B cell (primary cell): ENCODE measurements at regions not wholly inside any gene's neighbourhood (a gene's known extent, or its start where the extent isn't known, plus 50 kb on each side); places are given as distances from the start of the nearest gene placed in this dataset.

Source experiments
- ATAC-seq: fragments of 200-7000 bp; cut with Tn5 transposase; one replicate; pipeline ENCODE4 v1.10.0; 2021; ENCODE audit warnings: low read depth, mild to moderate bottlenecking, moderate number of reproducible peaks, moderate library complexity
- CTCF ChIA-PET: fragments of 350-600 bp; sonication (Branson Sonifier 250); formaldehyde crosslinking; loops from one replicate; lab custom pipeline; 2021; ENCODE audit warnings: antibody characterized with exemption, inconsistent platforms; lab: Charles Lee
- POLR2A ChIA-PET: fragments of 350-600 bp; sonication (Branson Sonifier 250); formaldehyde crosslinking; loops from one replicate; lab custom pipeline; 2021; ENCODE audit warnings: antibody characterized with exemption; lab: Charles Lee
- DNase-seq: peaks from one replicate; pipeline ENCODE4 v3.0.0; 2013
- H2AFZ ChIP-seq: 2 replicates; pipeline ENCODE4 v1.6.1; 2012; ENCODE audit warnings: mild to moderate bottlenecking, low read depth, low read length; ENCODE audit not compliant: insufficient read depth, poor library complexity, severe bottlenecking
- H3K27ac ChIP-seq, 2 donors: 1 replicate in 1 of 2; 2 replicates in 1 of 2; pipeline ENCODE4 v1.5.1; 2012 to 2013; ENCODE audit warnings: low read length in 2 of 2, mild to moderate bottlenecking in 2 of 2, moderate library complexity in 1 of 2
- H3K27me3 ChIP-seq, 4 experiments: fragments of 200-600 bp in 1 of 4; sonication (generic) in 1 of 4; replicated peaks in 1 of 4; 1 replicate in 2 of 4; 2 replicates in 2 of 4; pipeline versions ENCODE4 v1.6.1 to v1.7.0; 2013 to 2016; ENCODE audit warnings: low read length in 3 of 4, mild to moderate bottlenecking in 2 of 4, mixed read lengths in 1 of 4, moderate library complexity in 1 of 4; ENCODE audit not compliant: insufficient read depth in 4 of 4, control insufficient read depth in 3 of 4; ENCODE audit errors: control extremely low read depth in 1 of 4
- H3K36me3 ChIP-seq, 2 experiments: replicated peaks in 1 of 2; 1 replicate in 1 of 2; 2 replicates in 1 of 2; pipeline versions ENCODE4 v1.6.1 to v1.7.1; 2013; ENCODE audit warnings: low read length in 1 of 2; ENCODE audit not compliant: insufficient read depth in 2 of 2, control insufficient read depth in 1 of 2; ENCODE audit errors: control extremely low read depth in 1 of 2, extremely low read depth in 1 of 2
- H3K4me1 ChIP-seq, 2 donors: fragments of 200-600 bp in 1 of 2; sonication (generic) in 1 of 2; 1 replicate in 1 of 2; 2 replicates in 1 of 2; pipeline versions ENCODE4 v1.5.1 to v1.6.1; 2013 to 2017; ENCODE audit warnings: low read length in 2 of 2; ENCODE audit not compliant: control insufficient read depth in 2 of 2, insufficient read depth in 2 of 2
- H3K4me2 ChIP-seq: replicated peaks from 2 replicates; pipeline ENCODE3; 2012; ENCODE audit warnings: mild to moderate bottlenecking, low read depth, low read length; ENCODE audit not compliant: poor library complexity, severe bottlenecking
- H3K4me3 ChIP-seq, 5 experiments: fragments of 200-600 bp in 1 of 5; sonication (generic) in 1 of 5; 1 replicate in 3 of 5; 2 replicates in 2 of 5; pipeline versions ENCODE4 v1.5.1 to v1.7.0; 2011 to 2016; ENCODE audit warnings: low read length in 4 of 5, mild to moderate bottlenecking in 4 of 5, low read depth in 2 of 5, control low read depth in 1 of 5, moderate library complexity in 1 of 5; ENCODE audit not compliant: insufficient read depth in 1 of 5; ENCODE audit errors: control extremely low read depth in 1 of 5, extremely low read depth in 1 of 5
- H3K79me2 ChIP-seq: fragments of 200-600 bp; sonication (generic); one replicate; pipeline ENCODE4 v1.6.0; 2016; ENCODE audit warnings: low read length; ENCODE audit not compliant: control insufficient read depth, insufficient read depth
- H3K9ac ChIP-seq: fragments of 200-600 bp; sonication (generic); 2 replicates; pipeline ENCODE4 v1.6.1; 2017; ENCODE audit warnings: mild to moderate bottlenecking, low read length, moderate library complexity
- H3K9me3 ChIP-seq, 3 donors: one replicate each; pipeline versions ENCODE4 v1.6.1 to v1.7.1; 2013; ENCODE audit warnings: low read length in 2 of 3; ENCODE audit not compliant: control insufficient read depth in 2 of 3, insufficient read depth in 1 of 3; ENCODE audit errors: control extremely low read depth in 1 of 3
- H4K20me1 ChIP-seq: 2 replicates; pipeline ENCODE4 v1.6.0; 2012; ENCODE audit warnings: mild to moderate bottlenecking, low read length; ENCODE audit not compliant: insufficient read depth, control insufficient read depth, poor library complexity, severe bottlenecking
- H3K27ac Mint-ChIP-seq: one replicate; pipeline ENCODE4 v1.8.0; 2021; ENCODE audit warnings: mixed read lengths
- H3K27me3 Mint-ChIP-seq: one replicate; pipeline ENCODE4 v1.8.0; 2021; ENCODE audit warnings: mixed read lengths
- H3K4me1 Mint-ChIP-seq: one replicate; pipeline ENCODE4 v1.8.0; 2021; ENCODE audit warnings: mixed read lengths
- H3K4me3 Mint-ChIP-seq: one replicate; pipeline ENCODE4 v1.8.0; 2021; ENCODE audit warnings: mixed read lengths
- H3K9me3 Mint-ChIP-seq: one replicate; pipeline ENCODE4 v1.8.0; 2022; ENCODE audit warnings: mixed read lengths; ENCODE audit not compliant: insufficient read depth
- CTCF ChIP-seq: fragments of 200-600 bp; IDR thresholded peaks from one replicate; pipeline ENCODE4 v1.8.0; 2022; ENCODE audit warnings: antibody characterized with exemption, mild to moderate bottlenecking
- EZH2 ChIP-seq: IDR thresholded peaks from 2 replicates; pipeline ENCODE4 v1.6.1; 2012; ENCODE audit warnings: borderline replicate concordance, low read depth, mild to moderate bottlenecking, moderate library complexity, low read length; ENCODE audit not compliant: insufficient read depth, poor library complexity, severe bottlenecking
- WGBS: methylation state at CpG from one replicate; pipeline ENCODE4 v1.1.5; 2013; ENCODE audit warnings: missing lambda C conversion rate; ENCODE audit not compliant: insufficient coverage; 5-methylcytosine and 5-hydroxymethylcytosine counted together
- intact Hi-C: fragments of 100-400 bp; cut with micrococcal nuclease; formaldehyde crosslinking; loops from one replicate; pipeline ENCODE4 v1.10.0; 2022

DNA sequence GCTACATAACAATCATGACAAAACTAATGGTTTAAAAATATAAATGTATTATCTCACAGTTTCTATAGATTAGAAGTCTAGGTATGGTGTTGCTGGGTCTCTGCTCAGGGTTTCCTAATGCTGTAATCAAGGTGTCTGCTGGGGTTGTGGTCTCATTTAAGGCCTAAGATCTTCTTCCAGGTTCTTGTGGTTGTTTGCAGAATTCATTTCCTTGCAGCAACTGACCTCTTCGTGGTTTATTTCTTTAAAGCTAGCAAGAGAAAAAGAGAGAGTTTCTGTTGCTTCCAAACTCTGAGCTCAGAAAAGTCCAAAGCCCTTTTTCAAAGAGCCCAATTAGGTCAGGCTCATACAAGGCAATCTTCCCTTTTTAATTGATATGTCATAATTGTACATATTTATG is 452.7 kb upstream of the CCDC179 start:
- ATAC-seq (no peak), DNase-seq (no peak)
- Histone ChIP-seq H2AFZ (no peak overlapping the region), H3K9ac (no peak overlapping the region), H3K4me3 (no peak overlapping the region), H3K9me3 (no peaks in the 10 kb centered on the region), H3K27ac (no peak overlapping the region), H3K79me2 (no peaks in the 10 kb centered on the region), H4K20me1 (no peaks in the 10 kb centered on the region), H3K4me1 (no peaks in the 10 kb centered on the region), H3K36me3 (no peaks in the 10 kb centered on the region), H3K4me2 (no peak overlapping the region), H3K27me3 (no peaks in the 10 kb centered on the region)
- intact Hi-C loops = no loop called here
- H3K27me3 Mint-ChIP-seq = no peaks in the 10 kb centered on the region
- no peaks in the 10 kb centered on the region for H3K4me1 Mint-ChIP-seq
- H3K27ac Mint-ChIP-seq = no peak overlapping the region
- TF ChIP-seq EZH2 (no peak), CTCF (no peak)
- WGBS = no CpG with 5 or more reads among the region's 1 CpG
- no peaks in the 10 kb centered on the region for H3K9me3 Mint-ChIP-seq
- no peak overlapping the region for H3K4me3 Mint-ChIP-seq
- ChIA-PET CTCF (no interaction called here), POLR2A (no interaction called here)

DNA sequence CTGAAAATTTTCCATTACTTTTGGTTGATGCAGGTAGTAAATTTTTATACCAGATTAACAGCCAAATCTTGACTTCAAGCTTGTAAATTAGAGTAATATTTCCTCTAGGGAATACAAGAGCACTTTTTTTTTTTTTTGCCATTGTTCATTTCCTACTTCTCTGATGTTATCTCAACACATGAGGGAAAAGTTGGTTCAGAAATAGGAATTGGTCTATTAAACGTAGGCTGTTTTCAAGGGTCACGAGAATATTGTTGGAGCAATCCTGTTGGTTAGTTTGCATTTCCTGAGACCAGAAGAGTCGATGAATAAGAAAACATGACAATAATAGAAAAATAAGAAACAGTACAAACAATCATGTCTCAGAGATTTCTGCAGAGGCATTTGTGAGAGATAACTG is 453.9 kb upstream of the CCDC179 start:
- no peak overlapping the region for H3K9ac ChIP-seq
- ATAC-seq (no peak), DNase-seq (no peak)
- no peak overlapping the region for H3K27ac ChIP-seq
- CTCF ChIA-PET = interaction anchor here (0.7 kb wide), 1 partner anchor 69 kb away, joined by 4 read pairs; no protein-coding TSS in a partner anchor
- H3K9me3 Mint-ChIP-seq = no peaks in the 10 kb centered on the region
- WGBS = 50% methylated on average over 2 of the region's 3 CpGs
- no peaks in the 10 kb centered on the region for H3K9me3 ChIP-seq
- H3K36me3 ChIP-seq = no peaks in the 10 kb centered on the region
- TF ChIP-seq CTCF (no peak), EZH2 (no peak)
- H3K4me1 ChIP-seq = no peaks in the 10 kb centered on the region
- no peak overlapping the region for H3K4me2 ChIP-seq
- no peak overlapping the region for H2AFZ ChIP-seq
- no peak overlapping the region for H3K4me3 Mint-ChIP-seq
- H3K4me3 ChIP-seq = no peak overlapping the region
- no peaks in the 10 kb centered on the region for H3K4me1 Mint-ChIP-seq
- H3K27ac Mint-ChIP-seq = no peak overlapping the region
- no peaks in the 10 kb centered on the region for H3K27me3 ChIP-seq
- H3K27me3 Mint-ChIP-seq = no peaks in the 10 kb centered on the region
- intact Hi-C loops = no loop called here
- H3K79me2 ChIP-seq = no peaks in the 10 kb centered on the region
- POLR2A ChIA-PET = no interaction called here
- no peaks in the 10 kb centered on the region for H4K20me1 ChIP-seq
